Fibroblast of skin of right biceps (primary cell): ENCODE measurements at regions not wholly inside any gene's neighbourhood (a gene's known extent, or its start where the extent isn't known, plus 50 kb on each side); places are given as distances from the start of the nearest gene placed in this dataset.

Source experiments
- DNase-seq: peaks from one replicate; pipeline ENCODE4 v3.0.0-alpha.2; 2013

DNA sequence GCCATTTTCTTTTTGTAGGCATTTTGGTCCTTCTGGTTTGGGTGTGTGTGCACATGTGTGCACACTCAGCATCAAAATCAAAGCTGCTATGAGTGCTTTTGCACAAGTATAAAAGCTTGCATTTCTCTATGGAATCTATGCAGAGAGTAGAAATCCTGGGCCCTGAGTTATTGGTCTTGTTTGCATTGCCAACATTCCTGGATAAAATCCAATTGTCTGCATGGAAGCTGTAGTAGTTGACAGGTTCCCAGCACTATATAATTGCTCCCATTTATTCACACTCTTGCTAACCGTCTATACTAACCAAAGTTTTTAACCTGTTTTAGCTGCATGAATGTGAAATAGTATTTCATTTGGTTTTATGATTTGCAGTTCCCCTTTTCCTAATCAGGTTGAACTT, 277.0 kb downstream of the FOXA2 start:
- no peak for DNase-seq

DNA sequence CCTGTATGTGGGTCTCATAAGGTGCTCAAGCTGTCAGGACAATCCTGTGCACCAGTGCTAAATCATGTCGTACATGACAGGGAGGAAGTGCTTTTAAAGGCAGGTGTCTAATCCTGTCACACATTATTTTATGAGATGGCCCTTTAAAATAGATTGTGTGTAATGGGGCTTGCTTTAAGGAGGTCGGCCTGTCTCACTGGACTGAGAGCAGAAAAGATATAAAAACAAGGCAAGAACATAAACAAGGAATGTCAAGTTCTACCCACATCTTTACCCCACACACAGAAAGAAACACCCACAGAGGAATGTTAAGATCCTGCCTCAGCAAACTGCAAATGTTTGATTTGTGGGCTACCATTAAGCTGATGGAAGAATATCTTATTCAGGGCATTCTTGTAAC, 279.0 kb downstream of the FOXA2 start:
- DNase-seq = no peak

DNA sequence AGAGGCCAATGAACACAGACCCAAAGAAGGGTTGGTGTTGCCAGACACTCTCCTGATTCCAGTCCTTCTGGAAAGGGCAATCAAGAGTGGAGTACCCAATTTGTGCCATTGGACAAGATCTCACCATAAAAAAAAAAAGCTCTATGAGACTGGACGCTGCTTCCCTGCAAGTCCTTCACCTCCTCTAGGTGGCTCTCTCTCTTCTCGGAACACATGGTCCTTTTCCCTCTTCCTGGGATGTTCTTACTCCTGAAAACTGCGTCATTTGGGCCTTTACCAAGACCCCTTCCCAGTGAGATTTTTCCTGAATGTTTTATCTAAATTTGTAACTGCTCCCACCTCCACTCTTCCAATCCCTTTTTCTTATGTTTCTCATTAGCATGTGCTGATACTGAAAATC, 280.8 kb downstream of the FOXA2 start:
- no peak for DNase-seq

DNA sequence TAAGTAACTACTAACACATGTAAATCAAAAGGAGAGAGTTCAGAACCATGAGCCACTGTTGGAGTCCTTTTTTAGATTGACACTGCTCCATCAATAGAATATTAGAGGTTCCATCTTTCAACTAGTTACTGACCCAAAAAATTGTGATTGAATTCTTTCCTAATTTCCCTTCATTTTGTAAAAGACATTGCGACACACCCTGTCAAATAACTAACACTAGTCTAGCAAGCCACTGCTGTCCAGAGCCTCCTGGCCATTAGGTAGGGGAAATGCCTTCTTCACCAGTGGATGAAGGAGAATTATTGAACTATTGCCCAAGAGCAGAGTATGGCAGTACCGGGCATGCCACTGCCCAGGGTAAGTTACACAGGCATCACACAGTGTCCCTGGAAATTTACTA, 282.3 kb downstream of the FOXA2 start:
- DNase-seq = no peak

DNA sequence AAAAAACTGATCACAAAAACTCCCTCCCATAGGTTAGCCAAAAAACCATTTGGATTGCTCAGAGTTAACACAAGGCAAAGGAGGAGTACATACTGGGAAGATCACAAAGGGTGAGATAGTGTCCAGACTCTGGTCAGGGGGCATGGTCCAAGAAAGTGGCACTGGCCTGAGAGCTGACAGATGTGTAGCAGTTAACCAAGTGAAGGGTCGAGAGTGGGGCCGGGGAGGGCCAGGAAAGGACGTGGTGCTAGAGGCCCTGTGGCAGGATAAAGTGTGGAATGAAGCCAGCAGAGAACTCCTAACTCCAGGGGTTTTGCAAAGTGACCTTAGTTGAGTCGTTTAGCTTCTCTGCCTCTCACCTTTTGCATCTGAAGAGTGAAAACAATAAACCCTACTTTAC, 290.5 kb downstream of the FOXA2 start:
- DNase-seq = no peak

DNA sequence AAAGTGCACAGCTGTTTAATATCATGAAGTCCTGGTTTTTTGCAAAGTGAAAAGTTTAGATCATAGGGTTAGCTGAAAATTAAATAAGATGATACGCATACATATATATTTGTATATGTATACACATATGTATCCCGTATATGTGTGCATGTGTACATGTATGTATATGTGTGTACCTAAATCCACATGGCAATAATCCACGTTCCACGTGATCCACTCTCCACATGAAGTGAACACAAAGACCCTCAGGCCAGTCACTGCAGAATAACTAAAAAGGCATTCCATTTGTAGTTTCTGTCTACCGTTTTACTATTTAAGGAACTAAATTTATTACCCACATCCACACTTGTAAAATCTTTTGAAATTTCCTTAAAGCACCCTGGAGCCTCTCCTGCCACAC, 294.9 kb downstream of the FOXA2 start:
- DNase-seq = no peak

DNA sequence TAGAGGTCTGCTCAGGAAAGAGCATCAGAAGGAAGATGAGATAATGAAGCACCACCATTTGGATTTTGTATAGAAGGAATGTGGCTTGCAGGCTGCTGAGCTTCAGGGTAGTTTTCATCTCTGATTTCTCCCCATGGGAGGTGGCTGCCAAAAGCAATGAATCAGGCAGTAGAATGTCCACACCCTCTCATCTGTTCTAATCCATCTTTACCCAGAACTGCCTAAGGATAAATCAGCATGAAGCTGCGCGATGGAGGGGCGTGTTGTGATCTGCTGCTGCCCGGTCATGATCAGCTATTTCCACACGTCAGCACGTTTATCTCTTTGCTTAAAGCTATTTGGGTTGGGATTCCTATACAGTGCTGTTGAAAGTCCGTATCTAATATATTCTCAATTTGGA, 295.4 kb downstream of the FOXA2 start:
- DNase-seq = no peak

DNA sequence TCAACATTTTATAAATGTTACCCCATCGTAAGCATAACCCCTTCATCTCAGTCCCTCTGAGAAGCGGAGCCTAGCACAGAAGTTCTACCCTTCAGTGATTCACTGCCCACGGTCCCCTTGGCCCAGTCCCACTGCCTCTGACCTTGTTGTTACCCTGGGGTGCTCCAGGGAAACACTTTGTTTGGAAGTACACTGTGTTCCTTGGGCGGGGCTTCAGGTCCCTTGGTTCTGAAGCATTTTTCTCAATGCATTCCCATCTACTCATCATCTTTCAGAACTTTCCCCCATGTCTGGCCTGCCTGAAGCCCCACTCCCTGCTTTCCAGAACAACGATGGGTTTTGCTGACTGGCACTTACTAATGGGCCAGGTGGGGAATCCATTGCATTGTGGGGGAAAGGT, 296.2 kb downstream of the FOXA2 start:
- DNase-seq = no peak

DNA sequence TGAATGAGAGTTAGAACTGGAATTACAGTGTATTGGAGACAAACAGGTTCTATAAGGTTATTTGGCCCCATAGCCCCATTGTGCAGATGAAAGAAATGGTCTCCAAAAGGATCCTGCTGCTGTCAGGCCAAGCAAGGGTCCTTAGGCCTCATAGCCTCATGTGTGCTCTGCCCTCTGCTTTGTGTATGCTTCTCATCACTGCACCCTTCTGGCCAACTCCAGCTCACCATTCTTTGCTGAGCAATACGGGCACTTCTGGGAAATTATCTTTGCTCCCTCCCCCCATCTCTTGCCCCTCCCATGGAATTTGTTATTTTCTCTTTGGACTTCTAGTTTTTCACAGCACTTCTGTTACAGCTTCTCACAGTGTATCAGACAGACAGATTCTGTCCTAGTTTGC, 298.8 kb downstream of the FOXA2 start:
- DNase-seq = no peak

DNA sequence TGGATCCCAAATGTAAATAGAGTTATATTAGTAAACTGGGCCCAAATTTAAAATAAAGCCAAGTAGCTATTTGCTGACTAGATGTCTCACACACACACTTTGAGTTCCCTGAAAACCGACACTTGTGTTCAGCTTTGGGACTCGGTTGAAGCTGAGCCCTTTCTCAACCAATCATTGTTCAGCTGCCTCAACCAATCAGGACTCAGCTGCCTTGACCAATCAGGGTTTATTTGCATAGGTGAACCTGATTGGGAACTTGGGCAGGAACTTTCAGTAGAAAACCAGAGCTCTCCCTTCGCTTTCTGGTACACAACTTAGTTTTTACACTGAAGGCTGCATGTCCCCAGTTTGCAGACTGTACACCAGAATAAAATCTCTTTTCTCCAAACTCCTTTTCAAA, 301.7 kb downstream of the FOXA2 start:
- no peak for DNase-seq

DNA sequence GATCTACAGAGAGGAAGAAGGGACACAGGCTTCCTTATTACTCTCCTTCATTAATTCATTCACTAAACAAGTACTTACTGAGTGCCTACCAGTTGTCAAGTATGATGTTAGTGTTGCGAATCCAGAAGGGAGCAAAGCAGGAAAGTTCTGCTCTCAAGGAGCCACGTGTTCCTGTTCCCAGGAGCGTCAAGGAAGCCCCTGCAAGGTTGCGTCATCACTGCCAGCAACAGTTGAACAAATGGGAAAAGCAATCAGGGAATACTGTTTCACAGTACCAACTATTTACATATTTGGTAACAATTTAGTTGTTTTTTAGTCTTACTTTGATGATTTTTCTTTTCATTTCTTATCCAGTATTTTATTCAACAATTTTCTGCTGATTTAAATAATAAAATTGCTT, 310.0 kb downstream of the FOXA2 start:
- no peak for DNase-seq

DNA sequence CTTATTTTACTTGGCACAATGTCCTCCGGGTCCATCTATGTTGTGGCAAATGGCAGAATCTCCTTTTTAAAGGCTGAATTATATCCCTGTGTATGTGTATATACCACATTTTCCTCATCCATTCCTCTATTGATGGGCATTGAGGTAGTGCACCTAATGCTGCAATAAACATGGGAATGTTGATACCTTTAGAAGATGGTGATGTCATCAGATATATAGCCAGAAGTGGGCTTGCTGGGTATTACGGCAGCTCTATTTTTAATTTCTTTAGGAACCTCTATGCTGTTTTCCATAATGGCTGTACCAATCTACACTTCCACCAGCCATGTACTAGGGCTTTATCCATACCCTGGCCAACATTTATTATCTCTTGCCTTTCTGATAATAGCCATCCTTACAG, 315.7 kb downstream of the FOXA2 start:
- DNase-seq = no peak

DNA sequence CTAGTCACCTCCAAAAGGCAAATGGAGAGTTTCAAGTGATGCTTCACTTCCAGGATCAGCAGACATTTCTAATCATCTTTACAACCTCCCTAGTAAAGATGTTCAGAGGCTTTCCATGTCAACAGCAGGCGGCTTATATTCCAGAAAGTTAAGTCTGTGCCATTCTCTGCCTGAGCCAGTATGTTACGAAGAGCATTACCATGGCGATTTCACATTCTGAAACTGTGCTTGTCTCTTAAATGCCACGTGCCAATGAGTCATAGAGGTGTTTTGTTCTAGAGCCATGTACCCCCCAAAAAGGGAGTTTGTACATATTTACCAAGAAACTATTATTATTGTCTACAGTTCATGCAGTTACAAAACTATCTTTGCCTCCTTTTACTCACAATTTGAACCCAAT, 319.5 kb downstream of the FOXA2 start:
- DNase-seq = no peak

DNA sequence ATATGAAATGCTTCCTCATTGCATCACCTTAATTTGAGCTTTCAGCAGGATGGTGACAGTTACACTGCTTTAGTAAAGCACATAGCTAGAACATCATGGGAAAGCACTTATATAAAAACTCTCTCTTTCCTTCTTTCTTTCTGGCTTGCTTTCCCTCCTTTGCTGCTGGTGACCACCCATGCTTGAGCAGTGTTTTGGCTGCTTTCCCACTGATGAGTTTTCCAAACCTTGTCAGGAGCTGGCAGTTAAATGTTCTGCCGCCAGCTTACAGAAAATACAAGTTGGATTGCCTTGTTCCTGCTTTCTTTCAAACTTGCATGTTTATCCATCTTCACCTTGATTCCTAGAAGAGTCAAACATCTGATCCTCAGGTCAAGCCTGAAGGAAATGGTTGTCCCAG, 323.9 kb downstream of the FOXA2 start:
- no peak for DNase-seq

DNA sequence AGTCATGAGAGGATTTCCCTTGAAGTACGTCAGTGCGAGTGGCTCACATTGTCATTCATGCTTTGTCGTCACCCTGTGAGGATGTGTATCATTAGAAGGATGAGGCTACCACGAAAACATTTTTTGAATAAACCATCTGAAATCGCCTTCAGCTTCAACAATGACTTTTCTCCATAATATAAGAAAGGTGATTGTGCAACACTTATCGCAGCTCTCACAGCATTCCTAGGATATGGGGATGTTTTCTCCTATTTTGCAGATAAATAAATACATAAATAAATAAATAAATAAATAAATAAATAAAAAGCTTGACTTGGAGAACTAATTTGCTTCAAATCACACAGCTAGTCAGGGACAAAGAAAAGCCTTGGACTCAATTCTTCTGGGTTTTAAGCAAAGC, 326.5 kb downstream of the FOXA2 start:
- no peak for DNase-seq

DNA sequence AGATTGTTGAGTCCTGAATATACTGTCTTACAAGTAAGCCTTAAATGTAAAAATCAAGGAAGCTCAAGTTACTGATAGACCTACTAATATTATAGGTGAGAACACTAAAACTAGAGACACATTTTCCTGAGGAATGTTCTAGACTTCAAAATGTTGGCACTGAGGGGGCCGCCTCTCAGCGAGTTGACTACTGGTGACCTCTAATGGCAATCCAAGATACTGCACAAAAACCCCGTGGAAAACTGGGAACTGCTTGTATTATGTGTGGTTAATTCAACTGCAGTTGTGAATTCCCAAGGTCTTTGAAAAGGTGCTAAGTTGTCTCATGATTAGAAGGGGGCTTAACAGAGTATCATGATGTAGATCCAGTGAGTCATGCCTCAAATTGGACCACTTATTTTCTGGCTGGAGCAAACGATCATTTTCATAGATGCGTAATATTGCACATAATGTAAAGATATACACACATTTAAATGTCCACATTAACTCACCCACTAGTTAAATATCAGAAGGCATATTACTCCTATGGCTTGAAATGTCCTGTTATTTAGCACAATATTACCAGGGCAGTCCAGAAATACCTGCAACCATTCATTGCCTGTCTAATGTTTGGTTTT, 336.2 kb downstream of the FOXA2 start:
- DNase-seq = peak; percentile 5

DNA sequence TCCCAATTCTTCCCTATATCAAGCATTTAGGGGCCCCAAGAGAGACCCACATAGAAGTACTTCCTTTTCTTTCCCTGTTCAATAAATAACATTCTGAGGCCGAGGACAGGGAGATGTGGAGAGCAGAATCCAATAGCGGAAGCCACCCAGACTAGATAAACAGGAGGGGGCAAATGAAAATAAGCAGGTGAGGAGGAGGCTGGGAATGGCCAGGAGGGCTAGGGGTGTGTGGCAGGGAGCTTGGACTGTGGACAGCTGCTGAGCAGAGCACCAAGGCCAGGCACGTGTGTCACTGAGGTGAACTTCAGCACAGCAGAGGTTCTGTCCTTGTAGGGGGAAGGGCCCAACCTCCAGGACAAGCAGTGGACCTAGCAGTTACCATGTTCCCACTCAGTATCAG, 339.2 kb downstream of the FOXA2 start:
- no peak for DNase-seq

DNA sequence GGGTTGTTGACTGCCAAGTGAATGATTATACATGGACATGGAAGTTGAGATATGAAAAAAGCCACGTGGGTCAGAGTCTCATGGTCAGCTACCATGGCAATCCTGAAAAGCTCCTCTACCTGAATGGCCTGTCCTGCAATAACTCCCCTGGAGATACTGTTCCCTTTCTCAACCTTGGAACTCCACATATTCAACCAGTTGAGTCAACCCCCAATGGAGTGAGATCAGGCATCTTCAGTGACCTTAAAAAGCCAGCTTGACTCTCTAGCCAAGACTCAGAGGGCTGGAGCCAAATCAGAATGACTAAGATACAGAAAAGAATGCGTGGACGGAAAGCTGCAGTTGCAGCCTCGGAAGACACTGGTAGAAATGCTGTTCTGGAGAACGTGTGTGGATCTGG, 341.3 kb downstream of the FOXA2 start:
- no peak for DNase-seq

DNA sequence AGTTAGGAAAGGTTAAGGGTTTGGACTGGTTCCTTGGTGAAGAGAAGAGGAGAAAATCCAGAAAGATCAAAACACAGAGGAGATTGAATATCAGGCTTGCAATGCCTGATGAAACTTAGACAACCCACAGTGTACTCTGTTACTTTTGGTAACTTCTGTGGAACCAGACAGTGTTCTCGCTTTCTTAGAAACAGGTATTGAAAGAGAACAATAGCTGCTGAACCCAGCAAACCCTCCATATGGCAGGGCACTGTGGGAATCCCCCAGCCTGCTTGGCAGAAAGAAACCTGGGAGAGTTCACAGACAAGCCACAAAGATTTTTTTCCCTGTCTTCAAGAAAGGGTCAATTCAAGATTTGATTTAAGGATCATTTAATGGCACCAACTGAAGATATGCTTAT, 342.8 kb downstream of the FOXA2 start:
- DNase-seq = no peak

DNA sequence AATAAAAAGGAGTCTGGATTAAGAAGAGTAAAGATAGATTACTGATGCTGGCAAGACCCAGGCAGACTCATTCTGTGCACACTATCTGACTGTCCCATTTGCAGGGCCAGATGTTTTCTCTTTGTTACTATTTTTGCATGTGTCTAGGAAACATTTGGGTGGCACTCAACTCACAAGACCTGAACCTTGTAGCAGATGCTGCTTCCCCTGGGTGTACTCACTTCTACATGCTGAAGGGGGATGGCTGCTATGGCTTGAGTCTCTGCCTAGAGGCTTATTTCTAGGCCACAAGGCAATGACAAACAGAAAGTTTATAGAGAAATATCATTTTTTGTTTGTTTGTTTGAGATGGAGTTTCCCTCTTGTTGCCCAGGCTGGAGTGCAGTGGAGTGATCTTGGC, 351.4 kb downstream of the FOXA2 start:
- no peak for DNase-seq

DNA sequence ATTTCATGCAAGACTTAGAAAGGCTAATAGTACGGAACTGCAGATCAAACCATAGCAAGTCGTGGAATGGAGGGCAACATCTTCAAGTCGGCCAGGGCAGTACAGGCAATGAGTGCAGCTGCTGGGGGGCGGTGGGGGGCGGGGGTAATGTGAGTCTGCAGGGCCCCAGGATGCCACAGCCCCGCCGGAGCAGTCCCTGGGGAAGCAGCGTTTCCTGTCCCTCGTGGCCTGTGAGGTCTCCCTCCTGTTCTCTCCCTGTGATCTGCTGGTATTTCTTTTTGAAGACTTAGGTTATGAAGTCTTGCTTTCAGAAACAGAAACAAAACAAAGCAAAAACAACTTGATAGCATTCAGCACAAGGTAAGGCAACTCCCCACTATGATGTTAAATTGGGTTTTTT, 351.9 kb downstream of the FOXA2 start:
- DNase-seq = no peak

DNA sequence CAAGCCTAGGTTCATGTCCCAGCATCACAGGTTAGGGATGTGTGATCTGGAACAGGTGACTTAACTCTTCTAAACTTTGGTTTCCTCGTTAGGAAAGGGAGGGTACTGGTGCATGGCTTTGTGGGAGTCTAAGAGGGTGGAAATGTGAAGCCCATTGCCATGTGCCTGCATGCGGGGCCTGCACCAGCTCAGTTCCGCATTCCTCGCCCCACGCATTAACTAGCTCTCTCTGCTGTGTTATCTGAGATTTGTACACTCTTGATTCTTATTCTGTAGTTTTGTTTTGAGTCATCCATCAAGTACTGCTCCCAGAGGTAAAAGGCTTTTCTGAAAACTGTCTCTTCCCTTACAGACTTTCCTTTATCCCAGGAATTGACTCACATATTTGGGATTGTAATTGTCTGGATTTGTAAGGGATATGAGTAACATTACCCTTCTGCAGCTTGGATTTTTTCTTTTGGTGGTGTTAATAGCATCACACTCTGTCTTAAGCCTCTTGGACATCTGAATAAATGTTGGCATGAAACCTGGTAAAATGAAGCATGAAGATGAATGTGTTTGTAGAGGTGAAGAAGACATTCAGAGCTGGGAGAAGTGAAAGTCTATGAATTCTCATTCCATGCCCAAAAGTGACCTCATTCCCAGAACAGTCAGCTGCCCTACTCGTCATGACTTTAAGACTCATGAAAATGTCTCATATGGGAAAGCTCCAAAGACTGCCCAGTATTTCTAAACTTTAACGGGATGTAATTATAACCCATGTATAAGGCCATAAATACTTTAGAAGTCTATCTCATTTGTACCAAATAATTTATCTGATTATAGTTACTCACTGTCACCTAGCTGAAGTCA, 357.3 kb downstream of the FOXA2 start:
- DNase-seq = peak; percentile 29

DNA sequence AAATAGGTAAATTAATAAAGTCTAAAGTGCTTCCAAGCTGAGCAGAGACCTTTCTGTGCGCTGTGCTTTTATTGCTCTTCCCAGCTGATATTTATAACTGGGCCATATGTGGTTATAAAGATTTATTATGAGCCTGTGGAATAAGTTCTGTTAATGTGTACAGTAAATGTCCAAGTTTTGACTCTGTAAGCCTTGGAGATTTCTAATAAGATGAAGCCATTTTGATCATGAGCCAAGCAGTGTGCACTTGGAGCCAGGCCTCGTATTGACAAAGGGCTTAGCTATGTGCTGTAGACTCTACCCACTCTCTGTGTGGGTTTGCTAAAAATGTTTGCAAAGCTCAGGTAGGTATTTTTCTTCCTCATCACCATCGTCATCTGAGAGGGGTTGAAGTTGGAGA, 361.1 kb downstream of the FOXA2 start:
- no peak for DNase-seq

DNA sequence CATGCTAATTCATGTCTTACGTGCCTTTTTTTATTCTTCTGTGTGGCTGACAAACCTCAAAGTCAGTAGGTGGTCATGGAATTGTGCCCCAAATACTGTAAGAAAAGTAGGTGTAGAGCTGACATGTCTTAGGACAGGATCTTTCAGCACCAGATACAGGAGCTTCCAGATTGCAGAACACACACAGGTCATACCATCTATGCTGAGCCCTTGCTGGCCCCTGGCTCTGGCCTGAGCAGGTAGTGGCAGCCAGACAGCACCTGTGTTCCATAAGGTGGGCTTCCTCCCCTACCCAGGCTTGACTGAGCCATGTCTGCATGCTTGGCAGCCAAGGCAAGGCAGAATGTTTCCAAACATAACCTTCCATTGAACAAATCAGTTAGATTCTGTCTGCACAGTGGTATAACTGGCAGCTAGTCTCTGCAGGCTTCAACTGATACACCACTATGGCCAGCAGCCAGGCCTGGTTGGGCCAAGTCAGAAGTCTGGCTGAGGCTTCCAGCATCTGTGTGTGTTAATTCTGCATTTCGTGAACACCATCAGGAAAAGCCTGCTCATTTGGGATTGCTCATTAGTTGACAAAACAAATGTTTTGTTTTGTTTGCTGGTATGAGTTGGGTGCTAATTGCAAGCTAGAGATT, 366.5 kb downstream of the FOXA2 start:
- no peak for DNase-seq

DNA sequence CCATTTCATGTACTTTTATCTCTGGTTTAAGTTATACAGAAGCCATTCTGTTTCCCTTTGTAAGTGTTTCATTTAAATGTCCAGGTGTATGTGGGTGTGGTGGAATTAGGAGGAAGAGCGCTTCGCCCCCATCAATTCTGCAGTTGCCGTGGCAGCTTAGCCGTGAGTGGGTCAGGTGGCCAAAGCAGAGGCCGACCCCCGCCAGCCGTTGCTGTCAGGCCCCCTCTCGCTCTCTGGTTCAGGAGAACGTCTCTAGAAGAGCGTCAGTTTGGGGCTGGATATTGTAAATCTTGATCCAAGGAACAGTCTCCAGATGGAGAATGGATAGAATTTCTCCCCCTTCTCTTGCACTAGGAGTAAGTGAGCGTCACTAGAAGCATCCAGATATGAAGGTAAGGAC, 367.4 kb downstream of the FOXA2 start:
- no peak for DNase-seq
